ENCODE measurements at regions not wholly inside any gene's neighbourhood (a gene's known extent, or its start where the extent isn't known, plus 50 kb on each side); places are given as distances from the start of the nearest gene placed in this dataset.

- H3K27ac ChIP-seq: peak overlapping the region; percentile 61 to 71
- TF ChIP-seq, protein P1, sequence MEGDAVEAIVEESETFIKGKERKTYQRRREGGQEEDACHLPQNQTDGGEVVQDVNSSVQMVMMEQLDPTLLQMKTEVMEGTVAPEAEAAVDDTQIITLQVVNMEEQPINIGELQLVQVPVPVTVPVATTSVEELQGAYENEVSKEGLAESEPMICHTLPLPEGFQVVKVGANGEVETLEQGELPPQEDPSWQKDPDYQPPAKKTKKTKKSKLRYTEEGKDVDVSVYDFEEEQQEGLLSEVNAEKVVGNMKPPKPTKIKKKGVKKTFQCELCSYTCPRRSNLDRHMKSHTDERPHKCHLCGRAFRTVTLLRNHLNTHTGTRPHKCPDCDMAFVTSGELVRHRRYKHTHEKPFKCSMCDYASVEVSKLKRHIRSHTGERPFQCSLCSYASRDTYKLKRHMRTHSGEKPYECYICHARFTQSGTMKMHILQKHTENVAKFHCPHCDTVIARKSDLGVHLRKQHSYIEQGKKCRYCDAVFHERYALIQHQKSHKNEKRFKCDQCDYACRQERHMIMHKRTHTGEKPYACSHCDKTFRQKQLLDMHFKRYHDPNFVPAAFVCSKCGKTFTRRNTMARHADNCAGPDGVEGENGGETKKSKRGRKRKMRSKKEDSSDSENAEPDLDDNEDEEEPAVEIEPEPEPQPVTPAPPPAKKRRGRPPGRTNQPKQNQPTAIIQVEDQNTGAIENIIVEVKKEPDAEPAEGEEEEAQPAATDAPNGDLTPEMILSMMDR (IDR thresholded peaks at IDR 0.05): no peak
- no peaks in the 10 kb centered on the region for H3K36me3 ChIP-seq
- H3K9me3 ChIP-seq: no peaks in the 10 kb centered on the region
- peaks cover 0 to 23% of the 10 kb centered on the region in 2 donors for H3K4me1 ChIP-seq
- H3K27me3 ChIP-seq: no peaks in the 10 kb centered on the region
- peak overlapping the region; percentile 24 to 44 for H3K4me3 ChIP-seq
- peak; percentile 83 for DNase-seq (ENCODE audit: low spot score)
These were observed 61.5 kb upstream of the HDDC2 start for GRCh38 chr6:125363039-125363823.

GRCh38 chr6:125363824-125364165 is 62.0 kb upstream of the HDDC2 start:
- DNase-seq (ENCODE audit: low spot score): no peak
- no peaks in the 10 kb centered on the region for H3K27me3 ChIP-seq
- no peaks in the 10 kb centered on the region for H3K36me3 ChIP-seq
- peaks cover 0 to 23% of the 10 kb centered on the region in 2 donors for H3K4me1 ChIP-seq
- peak overlapping the region; percentile 61 to 71 for H3K27ac ChIP-seq
- H3K9me3 ChIP-seq: no peaks in the 10 kb centered on the region
- peak overlapping the region; percentile 24 to 44 for H3K4me3 ChIP-seq
- TF ChIP-seq, protein P1 (IDR thresholded peaks at IDR 0.05): no peak

GRCh38 chr6:125365230-125365629 is 63.5 kb upstream of the HDDC2 start:
- H3K9me3 ChIP-seq: no peaks in the 10 kb centered on the region
- TF ChIP-seq, protein P1 (IDR thresholded peaks at IDR 0.05): no peak
- DNase-seq (ENCODE audit: low spot score): no peak
- no peaks in the 10 kb centered on the region for H3K36me3 ChIP-seq
- H3K4me3 ChIP-seq: no peak overlapping the region
- peak overlapping the region; percentile 61 to 71 for H3K27ac ChIP-seq
- no peaks in the 10 kb centered on the region for H3K27me3 ChIP-seq
- H3K4me1 ChIP-seq: peaks cover 0 to 23% of the 10 kb centered on the region in 2 donors

DNA sequence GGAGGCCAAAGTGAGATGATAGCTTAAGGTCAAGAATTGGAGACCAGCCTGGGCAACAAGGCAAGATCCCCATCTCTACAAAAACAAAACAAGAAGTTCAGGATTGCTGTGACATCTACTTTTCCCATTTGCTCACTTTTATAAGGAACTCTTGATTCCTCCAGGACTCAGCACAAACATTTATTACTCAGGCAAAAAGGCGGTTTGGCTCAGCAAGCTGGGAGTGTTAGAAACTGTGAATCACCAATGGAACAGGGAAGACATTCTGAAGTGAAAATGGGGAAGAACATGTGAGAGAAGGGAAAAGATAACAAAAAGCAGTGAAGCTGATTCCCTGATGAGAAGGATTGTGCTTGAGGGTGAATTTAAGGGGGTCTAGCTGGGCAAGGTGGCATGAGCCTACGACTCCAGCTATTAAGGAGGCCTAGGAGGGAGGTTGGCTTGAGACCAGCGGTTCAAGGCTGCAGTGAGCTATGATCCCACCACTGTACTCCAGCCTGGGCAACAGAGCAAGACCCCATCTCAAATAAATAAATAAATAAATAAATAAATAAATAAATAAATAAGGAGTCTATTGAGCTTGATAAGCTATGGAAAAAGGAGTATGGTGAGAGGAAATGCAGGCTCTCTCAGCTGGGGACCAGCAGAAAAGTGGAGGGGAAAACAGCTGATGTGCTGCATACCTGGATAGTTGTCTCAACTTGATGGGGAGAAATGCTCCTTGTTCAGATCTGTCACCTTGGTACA is 65.4 kb upstream of the HDDC2 start:
- TF ChIP-seq, protein P1 (IDR thresholded peaks at IDR 0.05): no peak
- H3K27ac ChIP-seq: peak overlapping the region; percentile 23 to 61
- no peaks in the 10 kb centered on the region for H3K9me3 ChIP-seq

GRCh38 chr6:125370343-125370742 is 68.6 kb upstream of the HDDC2 start:
- Histone ChIP-seq H3K4me1 (no peaks in the 10 kb centered on the region), H3K27me3 (no peaks in the 10 kb centered on the region), H3K9me3 (no peaks in the 10 kb centered on the region), H3K4me3 (no peak overlapping the region), H3K27ac (no peak overlapping the region), H3K36me3 (no peaks in the 10 kb centered on the region)
- DNase-seq (ENCODE audit: low spot score): no peak
- TF ChIP-seq, protein P1 (IDR thresholded peaks at IDR 0.05): no peak

More for the DNA sequence above, 65.4 kb upstream of the HDDC2 start:
- H3K4me1 ChIP-seq: peaks cover 0 to 23% of the 10 kb centered on the region in 2 donors
- H3K36me3 ChIP-seq: no peaks in the 10 kb centered on the region
- no peak overlapping the region for H3K4me3 ChIP-seq
- DNase-seq (ENCODE audit: low spot score): no peak
- no peaks in the 10 kb centered on the region for H3K27me3 ChIP-seq

All from right atrium auricular region (tissue), 2 donors.